Naive thymus-derived CD4-positive, alpha-beta T cell (primary cell): ENCODE measurements at regions not wholly inside any gene's neighbourhood (a gene's known extent, or its start where the extent isn't known, plus 50 kb on each side); places are given as distances from the start of the nearest gene placed in this dataset.

Experiments used
- ATAC-seq: fragments of 150-1000 bp; cut with Tn5 transposase; 2 replicates; pipeline ENCODE4 v1.10.0; 2021; ENCODE audit warnings: mild to moderate bottlenecking, moderate library complexity
- CTCF ChIA-PET: fragments of 350-600 bp; sonication (Branson Sonifier 250); formaldehyde crosslinking; loops from one replicate; lab custom pipeline; 2021; ENCODE audit warnings: antibody characterized with exemption; lab: Charles Lee
- POLR2A ChIA-PET: fragments of 350-600 bp; sonication (Branson Sonifier 250); formaldehyde crosslinking; loops from one replicate; lab custom pipeline; 2021; ENCODE audit warnings: antibody characterized with exemption, inconsistent platforms; lab: Charles Lee
- DNase-seq, 9 donors: peaks; one replicate each; pipeline versions ENCODE4 v3.0.0 to v3.0.0-alpha.2; 2020 to 2022; ENCODE audit warnings: mixed read lengths in 1 of 9
- H3K27ac ChIP-seq: one replicate; pipeline ENCODE4 v1.7.0; 2013; ENCODE audit warnings: mild to moderate bottlenecking, low read depth, low read length, moderate library complexity
- H3K27me3 ChIP-seq, 2 donors: one replicate each; pipeline ENCODE4 v1.7.0; 2013; ENCODE audit warnings: low read length in 2 of 2, mild to moderate bottlenecking in 2 of 2, moderate library complexity in 2 of 2; ENCODE audit not compliant: control insufficient read depth in 2 of 2, insufficient read depth in 2 of 2
- H3K36me3 ChIP-seq, 3 experiments: 1 replicate in 2 of 3; 2 replicates in 1 of 3; pipeline ENCODE4 v1.7.0; 2013; ENCODE audit warnings: low read length in 3 of 3, mild to moderate bottlenecking in 3 of 3, moderate library complexity in 1 of 3; ENCODE audit not compliant: insufficient read depth in 3 of 3, control insufficient read depth in 2 of 3
- H3K4me1 ChIP-seq, 2 donors: one replicate each; pipeline ENCODE4 v1.7.0; 2013; ENCODE audit warnings: low read length in 2 of 2, mild to moderate bottlenecking in 2 of 2, moderate library complexity in 1 of 2; ENCODE audit not compliant: control insufficient read depth in 2 of 2, insufficient read depth in 2 of 2
- H3K4me3 ChIP-seq: 2 replicates; pipeline ENCODE4 v1.7.0; 2013; ENCODE audit warnings: mild to moderate bottlenecking, low read length
- H3K9me3 ChIP-seq, 3 experiments: 1 replicate in 2 of 3; 2 replicates in 1 of 3; pipeline ENCODE4 v1.7.0; 2013; ENCODE audit warnings: low read length in 3 of 3; ENCODE audit not compliant: control insufficient read depth in 2 of 3
- H3K27ac Mint-ChIP-seq, 9 donors: one replicate each; pipeline ENCODE4 v1.8.0; 2020 to 2022; ENCODE audit warnings: mixed read lengths in 9 of 9, mild to moderate bottlenecking in 8 of 9, moderate library complexity in 5 of 9, inconsistent platforms in 2 of 9
- H3K27me3 Mint-ChIP-seq, 5 donors: one replicate each; pipeline ENCODE4 v1.8.0; 2021 to 2022; ENCODE audit warnings: mixed read lengths in 5 of 5, mild to moderate bottlenecking in 1 of 5
- H3K36me3 Mint-ChIP-seq, 5 donors: one replicate each; pipeline ENCODE4 v1.8.0; 2020 to 2022; ENCODE audit warnings: mixed read lengths in 5 of 5, mild to moderate bottlenecking in 3 of 5, inconsistent platforms in 1 of 5
- H3K4me1 Mint-ChIP-seq, 7 donors: one replicate each; pipeline ENCODE4 v1.8.0; 2020 to 2022; ENCODE audit warnings: mixed read lengths in 7 of 7, mild to moderate bottlenecking in 3 of 7, inconsistent platforms in 1 of 7
- H3K4me3 Mint-ChIP-seq, 10 donors: one replicate each; pipeline ENCODE4 v1.8.0; 2020 to 2022; ENCODE audit warnings: mild to moderate bottlenecking in 10 of 10, mixed read lengths in 10 of 10, moderate library complexity in 6 of 10, inconsistent platforms in 2 of 10
- H3K9me3 Mint-ChIP-seq, 11 donors: one replicate each; pipeline ENCODE4 v1.8.0; 2020 to 2022; ENCODE audit warnings: mixed read lengths in 11 of 11, mild to moderate bottlenecking in 4 of 11, inconsistent platforms in 1 of 11, moderate library complexity in 1 of 11
- intact Hi-C, 2 donors: fragments of 100-400 bp; cut with micrococcal nuclease; formaldehyde crosslinking; loops; one replicate each; pipeline ENCODE4 v1.15.1; 2023

DNA sequence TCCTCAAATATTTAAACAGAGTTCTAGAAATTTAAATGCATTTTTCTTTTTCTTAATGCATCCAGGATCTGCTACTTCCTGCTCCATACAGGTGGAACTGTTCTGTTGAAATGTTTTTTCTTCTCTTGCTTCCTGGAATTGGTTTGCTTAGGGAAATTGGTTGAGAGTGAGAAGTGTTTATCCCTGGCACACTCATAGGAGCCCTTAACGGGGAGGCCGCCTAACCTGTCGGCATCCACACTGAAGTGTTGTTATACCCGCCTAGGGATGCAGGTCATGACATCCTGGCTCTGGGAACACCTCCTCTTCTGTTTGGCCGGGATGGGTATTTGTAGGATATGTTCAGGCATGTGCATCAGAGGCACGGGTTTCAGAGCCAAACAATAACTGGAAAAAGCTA is 239.7 kb downstream of the GADD45G start:
- DNase-seq (no peak), ATAC-seq (no peak)
- no peaks in the 10 kb centered on the region for H3K27me3 ChIP-seq
- POLR2A ChIA-PET, result no interaction called here
- Mint-ChIP-seq H3K27ac (no peak overlapping the region), H3K36me3 (no peaks in the 10 kb centered on the region), H3K4me3 (no peak overlapping the region), H3K4me1 (peaks cover 0 to 4% (median 0%) of the 10 kb centered on the region in 7 donors), H3K9me3 (peaks cover 0 to 1% (median 0%) of the 10 kb centered on the region in 11 donors), H3K27me3 (peaks cover 0 to 19% (median 5%) of the 10 kb centered on the region in 5 donors)
- H3K36me3 ChIP-seq, result no peaks in the 10 kb centered on the region
- no peak overlapping the region for H3K27ac ChIP-seq
- no peaks in the 10 kb centered on the region for H3K9me3 ChIP-seq
- H3K4me1 ChIP-seq, result no peaks in the 10 kb centered on the region
- CTCF ChIA-PET, result no interaction called here
- no peak overlapping the region for H3K4me3 ChIP-seq
- intact Hi-C loops, result no loop called here

DNA sequence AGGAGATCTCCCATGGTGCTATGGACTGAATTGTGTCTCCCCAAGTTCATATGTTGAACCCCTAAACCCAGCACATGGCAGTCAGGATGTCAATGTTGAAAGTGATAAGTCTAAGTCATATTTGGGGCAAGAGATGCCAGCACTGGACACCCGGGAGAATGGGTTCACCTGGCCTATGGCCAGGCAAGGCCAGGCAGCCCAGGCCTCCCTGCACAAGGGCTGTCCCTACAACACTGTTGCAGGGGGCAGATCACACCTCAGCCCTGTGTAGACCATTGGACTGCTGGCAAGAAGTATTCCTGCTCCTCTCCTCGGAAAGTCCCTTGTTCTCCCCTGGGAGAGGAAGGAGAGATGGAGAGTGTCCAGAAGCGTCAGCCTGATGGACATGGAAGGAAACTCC is 240.5 kb downstream of the GADD45G start:
- intact Hi-C loops, result no loop called here
- no peaks in the 10 kb centered on the region for H3K36me3 ChIP-seq
- Mint-ChIP-seq H3K27me3 (peaks cover 0 to 16% (median 5%) of the 10 kb centered on the region in 5 donors), H3K27ac (no peak overlapping the region), H3K4me3 (no peak overlapping the region), H3K36me3 (no peaks in the 10 kb centered on the region), H3K9me3 (peaks cover 0 to 1% (median 0%) of the 10 kb centered on the region in 11 donors), H3K4me1 (peaks cover 0 to 4% (median 0%) of the 10 kb centered on the region in 7 donors)
- H3K27ac ChIP-seq, result no peak overlapping the region
- H3K4me1 ChIP-seq, result no peaks in the 10 kb centered on the region
- DNase-seq (no peak), ATAC-seq (no peak)
- no peaks in the 10 kb centered on the region for H3K9me3 ChIP-seq
- no peaks in the 10 kb centered on the region for H3K27me3 ChIP-seq
- ChIA-PET CTCF (no interaction called here), POLR2A (no interaction called here)
- H3K4me3 ChIP-seq, result no peak overlapping the region

DNA sequence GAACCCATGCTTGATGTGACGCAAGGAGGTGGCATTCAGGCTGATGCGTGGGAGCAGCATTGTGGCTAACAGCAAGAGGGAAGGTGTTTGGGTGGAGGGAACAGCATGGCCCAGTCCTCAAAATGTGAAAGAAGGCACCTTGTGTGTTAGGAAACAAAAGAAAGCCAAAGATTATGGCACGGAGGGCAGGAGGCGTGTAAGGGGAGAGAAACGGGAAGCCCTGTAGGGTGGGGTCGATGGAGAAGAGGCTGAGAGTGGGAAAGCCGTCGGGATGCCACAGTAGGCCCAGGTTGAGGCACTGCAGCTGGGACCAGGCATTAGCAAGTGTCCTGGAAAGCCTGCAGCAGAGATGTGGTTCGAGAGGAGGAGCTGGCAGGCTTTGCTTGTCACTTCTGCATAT is 241.1 kb downstream of the GADD45G start:
- Histone ChIP-seq H3K4me3 (no peak overlapping the region), H3K4me1 (no peaks in the 10 kb centered on the region), H3K9me3 (no peaks in the 10 kb centered on the region), H3K36me3 (no peaks in the 10 kb centered on the region), H3K27ac (no peak overlapping the region), H3K27me3 (no peaks in the 10 kb centered on the region)
- Mint-ChIP-seq H3K27me3 (peaks cover 0 to 15% (median 5%) of the 10 kb centered on the region in 5 donors), H3K4me3 (no peak overlapping the region), H3K27ac (no peak overlapping the region), H3K4me1 (peaks cover 0 to 4% (median 0%) of the 10 kb centered on the region in 7 donors), H3K9me3 (peaks cover 0 to 1% (median 0%) of the 10 kb centered on the region in 11 donors), H3K36me3 (no peaks in the 10 kb centered on the region)
- POLR2A ChIA-PET, result no interaction called here
- CTCF ChIA-PET, result no interaction called here
- DNase-seq, result no peak
- intact Hi-C loops, result no loop called here
- ATAC-seq, result no peak

DNA sequence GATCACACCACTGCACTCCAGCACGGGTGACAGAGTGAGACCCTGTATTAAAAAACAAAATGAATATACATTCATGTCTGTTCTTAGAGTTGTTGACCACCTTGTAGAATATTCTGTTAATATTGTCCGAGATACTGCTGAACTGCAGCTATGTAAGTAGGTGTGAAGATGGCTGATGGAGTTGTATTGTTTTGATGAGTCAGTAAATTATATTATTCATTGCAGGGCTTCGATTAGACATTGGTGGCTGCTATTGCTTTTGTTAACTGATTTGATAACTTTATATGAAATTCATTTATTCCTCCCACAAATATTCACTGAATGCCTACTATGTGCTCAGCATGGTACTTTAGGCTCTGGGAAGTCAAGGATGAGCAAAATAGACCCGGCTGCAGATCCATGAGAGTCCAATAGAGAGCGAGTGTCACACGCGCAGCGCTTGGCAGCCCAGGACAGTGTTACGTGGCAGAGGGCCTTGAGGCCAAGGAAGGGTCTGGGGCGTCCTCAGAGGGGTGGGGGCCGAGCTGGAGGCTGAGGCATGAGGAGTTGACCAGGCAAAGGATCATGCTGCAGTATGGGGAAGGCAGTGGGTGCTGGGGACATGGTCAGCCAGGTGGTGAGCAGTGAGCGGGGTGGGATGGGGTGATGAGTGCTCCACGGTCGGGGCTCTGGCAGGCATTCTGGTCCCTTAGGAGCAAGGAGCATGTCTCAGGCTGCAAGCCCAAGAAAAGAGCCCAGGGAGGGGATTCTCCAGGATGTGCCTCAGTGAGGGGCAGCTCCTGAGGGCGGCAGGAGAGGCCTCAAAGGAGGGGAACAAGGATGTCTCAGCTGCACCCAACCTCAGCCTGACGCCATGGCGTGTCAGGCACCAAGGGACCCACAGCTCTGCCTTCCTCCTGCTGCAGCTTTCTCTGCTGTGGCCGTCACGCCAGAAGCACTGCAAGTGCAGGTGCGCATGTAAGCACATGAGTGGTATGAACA is 243.5 kb downstream of the GADD45G start:
- Mint-ChIP-seq H3K4me3 (no peak overlapping the region), H3K9me3 (peaks cover 0 to 1% (median 0%) of the 10 kb centered on the region in 11 donors), H3K4me1 (peaks cover 0 to 6% (median 0%) of the 10 kb centered on the region in 7 donors), H3K27ac (no peak overlapping the region), H3K36me3 (no peaks in the 10 kb centered on the region), H3K27me3 (peaks cover 0 to 18% (median 1%) of the 10 kb centered on the region in 5 donors)
- Histone ChIP-seq H3K9me3 (no peaks in the 10 kb centered on the region), H3K4me1 (no peaks in the 10 kb centered on the region), H3K27ac (no peak overlapping the region), H3K36me3 (no peaks in the 10 kb centered on the region), H3K4me3 (no peak overlapping the region), H3K27me3 (no peaks in the 10 kb centered on the region)
- ChIA-PET CTCF (no interaction called here), POLR2A (interaction anchor here (0.5 kb wide), 1 partner anchor 1586 kb away, joined by 3 read pairs; no protein-coding TSS in a partner anchor)
- ATAC-seq (no peak), DNase-seq (no peak)
- intact Hi-C loops, result no loop called here

DNA sequence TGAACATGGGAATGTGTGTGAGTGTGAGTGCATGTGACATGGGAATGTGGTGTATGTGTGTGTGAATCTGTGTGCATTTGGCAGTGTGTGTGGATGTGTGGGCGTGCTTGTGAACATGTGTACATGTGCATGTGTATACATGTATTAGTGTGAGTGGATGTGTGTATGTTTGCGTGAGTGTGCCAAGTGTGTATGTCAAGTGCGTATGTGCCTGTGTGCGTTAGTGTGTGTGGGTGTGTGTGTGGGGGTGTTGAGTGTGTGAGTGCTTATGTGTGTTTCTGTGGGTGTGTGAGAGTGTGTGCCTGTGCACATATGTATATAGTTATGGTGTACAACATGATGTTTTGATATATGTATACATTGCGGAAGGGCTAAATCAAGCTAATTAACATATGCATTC is 244.3 kb downstream of the GADD45G start:
- Mint-ChIP-seq H3K4me1 (peaks cover 0 to 4% (median 0%) of the 10 kb centered on the region in 7 donors), H3K27ac (no peak overlapping the region), H3K27me3 (peaks cover 0 to 21% (median 4%) of the 10 kb centered on the region in 5 donors), H3K36me3 (no peaks in the 10 kb centered on the region), H3K9me3 (peaks cover 0 to 1% (median 0%) of the 10 kb centered on the region in 11 donors), H3K4me3 (no peak overlapping the region)
- no peak overlapping the region for H3K4me3 ChIP-seq
- no peaks in the 10 kb centered on the region for H3K27me3 ChIP-seq
- H3K36me3 ChIP-seq, result no peaks in the 10 kb centered on the region
- DNase-seq (no peak), ATAC-seq (no peak)
- H3K27ac ChIP-seq, result no peak overlapping the region
- no peaks in the 10 kb centered on the region for H3K4me1 ChIP-seq
- CTCF ChIA-PET, result no interaction called here
- H3K9me3 ChIP-seq, result no peaks in the 10 kb centered on the region
- intact Hi-C loops, result no loop called here
- POLR2A ChIA-PET, result no interaction called here

DNA sequence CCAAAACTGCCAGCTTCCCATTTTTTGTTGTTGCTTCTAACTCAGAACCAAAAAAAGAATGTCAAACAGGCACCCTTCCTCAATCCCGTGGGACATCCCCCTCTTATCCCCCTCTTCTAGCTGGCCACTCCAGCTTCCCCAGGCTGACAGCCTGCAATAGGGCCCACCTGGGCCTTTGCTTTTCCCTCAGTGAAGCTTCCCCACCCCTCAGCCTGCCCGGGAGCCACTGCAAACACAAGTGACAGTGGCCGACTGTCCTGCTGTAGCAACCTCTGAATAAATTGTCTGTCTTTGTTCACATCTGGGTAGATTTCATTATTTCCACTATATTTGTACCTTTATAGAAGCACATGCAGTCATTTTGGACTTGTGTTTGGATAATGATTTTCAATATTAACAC is 245.3 kb downstream of the GADD45G start:
- H3K27ac ChIP-seq, result no peak overlapping the region
- H3K36me3 Mint-ChIP-seq, result no peaks in the 10 kb centered on the region
- no peak for ATAC-seq
- DNase-seq, result no peak
- H3K4me3 ChIP-seq, result no peak overlapping the region
- H3K4me1 Mint-ChIP-seq, result peaks cover 0 to 4% (median 0%) of the 10 kb centered on the region in 7 donors
- H3K27ac Mint-ChIP-seq, result no peak overlapping the region
- no peaks in the 10 kb centered on the region for H3K27me3 ChIP-seq
- H3K27me3 Mint-ChIP-seq, result peaks cover 0 to 27% (median 4%) of the 10 kb centered on the region in 5 donors
- no peaks in the 10 kb centered on the region for H3K9me3 ChIP-seq
- ChIA-PET CTCF (no interaction called here), POLR2A (no interaction called here)
- H3K4me1 ChIP-seq, result no peaks in the 10 kb centered on the region
- intact Hi-C loops, result no loop called here
- H3K36me3 ChIP-seq, result no peaks in the 10 kb centered on the region
- H3K9me3 Mint-ChIP-seq, result peaks cover 0 to 1% (median 0%) of the 10 kb centered on the region in 11 donors
- no peak overlapping the region for H3K4me3 Mint-ChIP-seq
